BJ (cell line): ENCODE measurements at regions not wholly inside any gene's neighbourhood (a gene's known extent, or its start where the extent isn't known, plus 50 kb on each side); places are given as distances from the start of the nearest gene placed in this dataset.

ENCODE experiments used
- CTCF ChIA-PET: fragments of 350-600 bp; formaldehyde crosslinking; extraction: SDS; loops from one replicate; lab custom pipeline; 2021; ENCODE audit warnings: antibody characterized with exemption, inconsistent platforms; lab: Yijun Ruan, JAX
- POLR2A ChIA-PET: fragments of 300-600 bp; sonication (Branson Sonifier 250); formaldehyde crosslinking; extraction: SDS; loops from one replicate; lab custom pipeline; 2021; ENCODE audit warnings: antibody characterized with exemption; lab: Charles Lee
- DNase-seq: peaks from one replicate; pipeline ENCODE4 v3.0.0-alpha.2; 2011; ENCODE audit warnings: low read depth
- H3K27me3 ChIP-seq: 2 replicates; pipeline ENCODE4 v1.6.0; 2011; ENCODE audit warnings: low read length; ENCODE audit not compliant: control insufficient read depth, insufficient read depth
- H3K36me3 ChIP-seq: 2 replicates; pipeline ENCODE4 v1.5.1; 2011; ENCODE audit warnings: low read length; ENCODE audit not compliant: control insufficient read depth, insufficient read depth
- H3K4me3 ChIP-seq: 2 replicates; pipeline ENCODE4 v1.5.1; 2011; ENCODE audit warnings: low read depth, mild to moderate bottlenecking, control low read depth, low read length
- CTCF ChIP-seq: IDR thresholded peaks from 2 replicates; pipeline ENCODE4 v1.5.1; 2011; ENCODE audit warnings: low read depth, mild to moderate bottlenecking, control low read depth, inconsistent platforms, low read length, moderate library complexity; ENCODE audit not compliant: insufficient read depth

GRCh38 chr1:187074445-187075048 is 245.8 kb downstream of the PLA2G4A start:
- Histone ChIP-seq H3K27me3 (no peaks in the 10 kb centered on the region), H3K36me3 (no peaks in the 10 kb centered on the region), H3K4me3 (no peak overlapping the region)
- no peak for TF ChIP-seq CTCF
- POLR2A ChIA-PET, result no interaction called here
- no peak for DNase-seq
- CTCF ChIA-PET, result no interaction called here

GRCh38 chr1:187076922-187077321 is 248.2 kb downstream of the PLA2G4A start:
- DNase-seq, result no peak
- ChIA-PET POLR2A (no interaction called here), CTCF (no interaction called here)
- Histone ChIP-seq H3K4me3 (no peak overlapping the region), H3K27me3 (no peaks in the 10 kb centered on the region), H3K36me3 (no peaks in the 10 kb centered on the region)
- no peak for TF ChIP-seq CTCF

- H3K27me3 ChIP-seq, result no peaks in the 10 kb centered on the region
- DNase-seq, result no peak
- TF ChIP-seq CTCF, result no peak
- no peaks in the 10 kb centered on the region for H3K36me3 ChIP-seq
- ChIA-PET POLR2A (no interaction called here), CTCF (interaction anchor here (0.8 to 1.1 kb wide), 2 partner anchors 11 to 31 kb away, joined by 3 read pairs; no protein-coding TSS in a partner anchor)
- no peak overlapping the region for H3K4me3 ChIP-seq
These were observed 249.6 kb downstream of the PLA2G4A start for GRCh38 chr1:187078321-187078720.

GRCh38 chr1:187078916-187079315 is 250.2 kb downstream of the PLA2G4A start:
- ChIA-PET POLR2A (no interaction called here), CTCF (interaction anchor here (0.8 to 1.1 kb wide), 2 partner anchors 10 to 32 kb away, joined by 3 read pairs; no protein-coding TSS in a partner anchor)
- Histone ChIP-seq H3K4me3 (no peak overlapping the region), H3K27me3 (no peaks in the 10 kb centered on the region), H3K36me3 (no peaks in the 10 kb centered on the region)
- DNase-seq, result no peak
- TF ChIP-seq CTCF, result no peak

- no peak for DNase-seq
- H3K4me3 ChIP-seq, result no peak overlapping the region
- POLR2A ChIA-PET, result no interaction called here
- H3K27me3 ChIP-seq, result no peaks in the 10 kb centered on the region
- no peak for TF ChIP-seq CTCF
- CTCF ChIA-PET, result interaction anchor here (1.1 kb wide), 1 partner anchor 32 kb away, joined by 3 read pairs; no protein-coding TSS in a partner anchor
- H3K36me3 ChIP-seq, result no peaks in the 10 kb centered on the region
These were observed 250.6 kb downstream of the PLA2G4A start for GRCh38 chr1:187079330-187079729.
